Astrocyte (in vitro differentiated cells and primary cell): ENCODE measurements at regions not wholly inside any gene's neighbourhood (a gene's known extent, or its start where the extent isn't known, plus 50 kb on each side); places are given as distances from the start of the nearest gene placed in this dataset.

Source experiments
- EZH2 ChIP-seq: IDR thresholded peaks from 2 replicates; pipeline ENCODE4 v1.6.1; 2012; ENCODE audit warnings: mild to moderate bottlenecking, low read length, inconsistent platforms; ENCODE audit not compliant: insufficient read depth
- TF ChIP-seq, protein P1 (sequence below): IDR thresholded peaks from 2 replicates; pipeline ENCODE4 v1.5.1; 2011; ENCODE audit warnings: low read depth, mild to moderate bottlenecking, inconsistent platforms, low read length, moderate library complexity; ENCODE audit not compliant: insufficient read depth

DNA sequence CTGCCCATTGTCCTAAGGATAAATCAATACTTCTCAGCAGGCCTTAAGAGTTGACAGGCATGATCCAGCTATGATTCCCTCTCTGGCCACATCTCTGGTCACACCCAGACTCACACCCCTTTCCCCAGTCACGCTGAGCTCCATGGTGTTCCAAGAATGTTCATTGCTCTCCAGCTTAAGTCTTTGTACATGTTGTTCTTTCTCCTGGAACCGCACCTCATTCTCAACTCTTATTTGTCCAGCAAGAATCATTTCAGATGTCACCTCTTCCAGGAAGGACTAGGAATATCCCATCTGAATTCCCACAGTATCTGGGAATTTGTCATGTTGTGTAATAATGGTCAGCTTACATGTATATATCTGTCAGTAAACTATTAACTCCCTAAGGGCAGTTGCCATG, 118.3 kb upstream of the GALNT15 start:
- no peak for TF ChIP-seq EZH2
- TF ChIP-seq, protein P1, sequence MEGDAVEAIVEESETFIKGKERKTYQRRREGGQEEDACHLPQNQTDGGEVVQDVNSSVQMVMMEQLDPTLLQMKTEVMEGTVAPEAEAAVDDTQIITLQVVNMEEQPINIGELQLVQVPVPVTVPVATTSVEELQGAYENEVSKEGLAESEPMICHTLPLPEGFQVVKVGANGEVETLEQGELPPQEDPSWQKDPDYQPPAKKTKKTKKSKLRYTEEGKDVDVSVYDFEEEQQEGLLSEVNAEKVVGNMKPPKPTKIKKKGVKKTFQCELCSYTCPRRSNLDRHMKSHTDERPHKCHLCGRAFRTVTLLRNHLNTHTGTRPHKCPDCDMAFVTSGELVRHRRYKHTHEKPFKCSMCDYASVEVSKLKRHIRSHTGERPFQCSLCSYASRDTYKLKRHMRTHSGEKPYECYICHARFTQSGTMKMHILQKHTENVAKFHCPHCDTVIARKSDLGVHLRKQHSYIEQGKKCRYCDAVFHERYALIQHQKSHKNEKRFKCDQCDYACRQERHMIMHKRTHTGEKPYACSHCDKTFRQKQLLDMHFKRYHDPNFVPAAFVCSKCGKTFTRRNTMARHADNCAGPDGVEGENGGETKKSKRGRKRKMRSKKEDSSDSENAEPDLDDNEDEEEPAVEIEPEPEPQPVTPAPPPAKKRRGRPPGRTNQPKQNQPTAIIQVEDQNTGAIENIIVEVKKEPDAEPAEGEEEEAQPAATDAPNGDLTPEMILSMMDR, result no peak
